ENCODE measurements at regions not wholly inside any gene's neighbourhood (a gene's known extent, or its start where the extent isn't known, plus 50 kb on each side); places are given as distances from the start of the nearest gene placed in this dataset.
A peak's percentile ranks its signal among the peaks of the same experiment; 100 is the strongest.

- Histone ChIP-seq H3K4me1 (ENCODE audit: insufficient read depth, low read length) (no peaks in the 10 kb centered on the region), H2AFZ (ENCODE audit: low read length) (no peak overlapping the region), H3K27me3 (ENCODE audit: control insufficient read depth in 1 of 2, insufficient read depth in 2 of 2, low read length in 2 of 2) (no peaks in the 10 kb centered on the region), H3K27ac (ENCODE audit: extremely low read length, insufficient read depth, low read length) (no peak overlapping the region), H3K36me3 (replicated peaks in 1 of 2; ENCODE audit: control insufficient read depth in 1 of 2, insufficient read depth in 2 of 2, low read length in 2 of 2) (peaks cover 0 to 6% of the 10 kb centered on the region in 2 experiments; a peak in 2 of 5 replicates), H4K20me1 (ENCODE audit: insufficient read depth, low read length) (peaks cover 7% of the 10 kb centered on the region; the same call in 1 of the 2 replicates), H3K79me2 (ENCODE audit: insufficient read depth, low read length) (no peaks in the 10 kb centered on the region), H3K9ac (ENCODE audit: insufficient read depth, low read depth, low read length) (no peak overlapping the region), H3K4me3 (replicated peaks in 1 of 3; ENCODE audit: insufficient read depth in 1 of 3, low read depth in 2 of 3, low read length in 3 of 3) (no peak overlapping the region), H3K4me2 (ENCODE audit: low read depth, low read length) (no peak overlapping the region), H3K9me3 (ENCODE audit: low read length) (no peaks in the 10 kb centered on the region)
- in situ Hi-C loops (cut with HindIII; ENCODE audit: extremely low pct_ligation_motif_present, low pct_unique_long_range_greater_than_20kb) (no loop called here), intact Hi-C loops (cut with micrococcal nuclease; ENCODE audit: unreplicated experiment) (no loop called here)
- ATAC-seq: no peak
- TF ChIP-seq ZSCAN31 (CRISPR knock-in tag; IDR thresholded peaks at IDR 0.05; ENCODE audit: low read depth): no peak
- peak; percentile 38; the same call in 1 of the 2 replicates for TF ChIP-seq ZBTB40 (IDR thresholded peaks at IDR 0.05)
- TF ChIP-seq ZBTB40 (CRISPR knock-in tag; IDR thresholded peaks at IDR 0.05): peak; percentile 93
- 100% methylated on average over 3 of the region's 3 CpGs for WGBS (ENCODE audit: low lambda C conversion rate)
- POLR2A ChIA-PET: no interaction called here
- CTCF ChIA-PET (ENCODE audit: low intra/inter-chr PET ratio, low total read pairs): no interaction called here
- DNase-seq (ENCODE audit: low spot score): no peak
- no TSS peak for BruUV-seq (replicated peaks)
- no peak for FAIRE-seq
Observed at GRCh38 chr11:70674605-70675004, 276.3 kb downstream of the CTTN start.
